ENCODE measurements at regions not wholly inside any gene's neighbourhood (a gene's known extent, or its start where the extent isn't known, plus 50 kb on each side); places are given as distances from the start of the nearest gene placed in this dataset.

- TF ChIP-seq PHF8 (IDR thresholded peaks at IDR 0.05; ENCODE audit: borderline replicate concordance, low read depth): no peak
- no peak for TF ChIP-seq JUN (IDR thresholded peaks at IDR 0.05)
Observed at GRCh38 chr9:84137968-84138367, 157.4 kb downstream of the RMI1 start.

All from A549 (cell line).